HUES6 (cell line): ENCODE measurements at regions not wholly inside any gene's neighbourhood (a gene's known extent, or its start where the extent isn't known, plus 50 kb on each side); places are given as distances from the start of the nearest gene placed in this dataset.

Source experiments
- H3K27ac ChIP-seq: 2 replicates; pipeline ENCODE4 v1.7.0; 2013; ENCODE audit warnings: low read depth, mild to moderate bottlenecking, low read length, inconsistent platforms
- H3K27me3 ChIP-seq: 2 replicates; pipeline ENCODE4 v1.6.1; 2013; ENCODE audit warnings: low read length; ENCODE audit not compliant: control insufficient read depth, insufficient read depth
- H3K36me3 ChIP-seq: 2 replicates; pipeline ENCODE4 v1.6.1; 2013; ENCODE audit warnings: low read length; ENCODE audit not compliant: control insufficient read depth, insufficient read depth
- H3K4me1 ChIP-seq: 2 replicates; pipeline ENCODE4 v1.6.1; 2013; ENCODE audit warnings: low read length; ENCODE audit not compliant: control insufficient read depth, insufficient read depth
- H3K4me3 ChIP-seq: 2 replicates; pipeline ENCODE4 v1.5.1; 2013; ENCODE audit warnings: low read depth, low read length
- H3K9ac ChIP-seq: one replicate; pipeline ENCODE4 v1.6.1; 2013; ENCODE audit warnings: mild to moderate bottlenecking, low read length
- H3K9me3 ChIP-seq: 2 replicates; pipeline ENCODE4 v1.6.1; 2013; ENCODE audit warnings: low read depth, low read length; ENCODE audit not compliant: control insufficient read depth, insufficient read depth

GRCh38 chr2:10504994-10505820, 57.1 kb upstream of the ODC1 start:
- Histone ChIP-seq H3K27me3 (no peaks in the 10 kb centered on the region), H3K4me3 (no peak overlapping the region), H3K36me3 (no peaks in the 10 kb centered on the region), H3K4me1 (no peaks in the 10 kb centered on the region; the same call in 1 of the 2 replicates), H3K27ac (no peak overlapping the region), H3K9ac (no peak overlapping the region), H3K9me3 (no peaks in the 10 kb centered on the region)

GRCh38 chr2:10504370-10504993, 56.4 kb upstream of the ODC1 start:
- no peaks in the 10 kb centered on the region for H3K27me3 ChIP-seq
- no peak overlapping the region for H3K9ac ChIP-seq
- H3K9me3 ChIP-seq = no peaks in the 10 kb centered on the region
- no peaks in the 10 kb centered on the region; the same call in 1 of the 2 replicates for H3K4me1 ChIP-seq
- H3K27ac ChIP-seq = no peak overlapping the region
- no peak overlapping the region for H3K4me3 ChIP-seq
- no peaks in the 10 kb centered on the region for H3K36me3 ChIP-seq

- H3K4me3 ChIP-seq = no peak overlapping the region
- H3K9me3 ChIP-seq = no peaks in the 10 kb centered on the region
- H3K36me3 ChIP-seq = no peaks in the 10 kb centered on the region
- no peaks in the 10 kb centered on the region for H3K27me3 ChIP-seq
- peaks cover 4% of the 10 kb centered on the region; the same call in 1 of the 2 replicates for H3K4me1 ChIP-seq
- no peak overlapping the region for H3K27ac ChIP-seq
- no peak overlapping the region for H3K9ac ChIP-seq
These were observed 54.6 kb upstream of the ODC1 start for GRCh38 chr2:10502803-10503107.

- Histone ChIP-seq H3K27me3 (no peaks in the 10 kb centered on the region), H3K36me3 (no peaks in the 10 kb centered on the region), H3K9ac (no peak overlapping the region), H3K4me1 (peaks cover 4% of the 10 kb centered on the region; the same call in 1 of the 2 replicates), H3K9me3 (no peaks in the 10 kb centered on the region), H3K4me3 (no peak overlapping the region), H3K27ac (no peak overlapping the region)
These were observed 54.1 kb upstream of the ODC1 start for GRCh38 chr2:10501980-10502802.

GRCh38 chr2:10501451-10501961, 53.4 kb upstream of the ODC1 start:
- no peaks in the 10 kb centered on the region for H3K27me3 ChIP-seq
- no peak overlapping the region for H3K27ac ChIP-seq
- H3K4me3 ChIP-seq = no peak overlapping the region
- peaks cover 7% of the 10 kb centered on the region; the same call in 1 of the 2 replicates for H3K4me1 ChIP-seq
- no peaks in the 10 kb centered on the region for H3K9me3 ChIP-seq
- H3K9ac ChIP-seq = no peak overlapping the region
- no peaks in the 10 kb centered on the region for H3K36me3 ChIP-seq

GRCh38 chr2:10500601-10501361, 52.7 kb upstream of the ODC1 start:
- Histone ChIP-seq H3K9ac (no peak overlapping the region), H3K27ac (no peak overlapping the region), H3K4me3 (no peak overlapping the region), H3K27me3 (no peaks in the 10 kb centered on the region), H3K4me1 (peaks cover 7% of the 10 kb centered on the region; the same call in 1 of the 2 replicates), H3K36me3 (no peaks in the 10 kb centered on the region), H3K9me3 (no peaks in the 10 kb centered on the region)

GRCh38 chr2:10499911-10500521, 51.9 kb upstream of the ODC1 start:
- Histone ChIP-seq H3K36me3 (no peaks in the 10 kb centered on the region), H3K4me3 (no peak overlapping the region), H3K9me3 (no peaks in the 10 kb centered on the region), H3K4me1 (peaks cover 7% of the 10 kb centered on the region; the same call in 1 of the 2 replicates), H3K27me3 (no peaks in the 10 kb centered on the region), H3K27ac (no peak overlapping the region), H3K9ac (no peak overlapping the region)

GRCh38 chr2:10499275-10499907, 51.3 kb upstream of the ODC1 start:
- H3K9me3 ChIP-seq = no peaks in the 10 kb centered on the region
- no peak overlapping the region for H3K4me3 ChIP-seq
- no peak overlapping the region for H3K27ac ChIP-seq
- H3K4me1 ChIP-seq = peaks cover 7% of the 10 kb centered on the region; the same call in 1 of the 2 replicates
- no peaks in the 10 kb centered on the region for H3K27me3 ChIP-seq
- no peak overlapping the region for H3K9ac ChIP-seq
- H3K36me3 ChIP-seq = no peaks in the 10 kb centered on the region

GRCh38 chr2:10498525-10499274, 50.6 kb upstream of the ODC1 start:
- H3K27ac ChIP-seq = no peak overlapping the region
- no peaks in the 10 kb centered on the region for H3K27me3 ChIP-seq
- no peak overlapping the region for H3K9ac ChIP-seq
- H3K36me3 ChIP-seq = no peaks in the 10 kb centered on the region
- H3K4me3 ChIP-seq = no peak overlapping the region
- no peaks in the 10 kb centered on the region for H3K9me3 ChIP-seq
- peaks cover 7% of the 10 kb centered on the region; the same call in 1 of the 2 replicates for H3K4me1 ChIP-seq
